ENCODE measurements at regions not wholly inside any gene's neighbourhood (a gene's known extent, or its start where the extent isn't known, plus 50 kb on each side); places are given as distances from the start of the nearest gene placed in this dataset.

DNA sequence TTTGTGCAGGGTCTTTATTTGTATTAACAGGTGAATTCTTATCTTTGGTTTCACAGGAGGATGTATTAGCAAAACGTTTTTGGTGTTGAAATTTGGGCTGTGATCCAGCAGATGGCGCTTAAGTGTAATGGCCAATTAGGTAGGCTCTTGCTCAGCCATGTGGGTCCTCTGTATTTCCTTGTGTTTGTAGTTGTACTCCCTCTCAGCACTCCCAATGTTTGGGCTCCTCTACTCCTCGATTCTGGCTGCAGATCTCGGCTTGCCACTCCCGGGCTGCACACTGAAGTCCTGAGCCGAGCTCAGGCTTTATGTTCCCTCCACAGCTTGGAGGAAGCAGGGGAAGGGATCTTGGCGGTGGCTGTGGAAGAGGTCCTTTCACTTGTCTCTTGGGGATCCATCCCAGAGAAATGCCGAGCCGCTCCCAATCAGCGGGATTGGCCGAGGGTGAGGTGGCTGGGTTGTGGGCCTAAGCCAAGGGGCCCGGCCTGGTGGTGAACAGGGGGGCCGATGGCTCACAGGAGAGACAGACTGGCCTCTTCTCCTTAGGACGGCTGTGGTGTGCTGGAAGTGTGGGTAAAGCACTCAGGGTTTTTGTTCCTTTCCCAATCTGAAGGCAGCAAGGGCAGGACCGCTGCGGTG lies 133.7 kb downstream of the AEBP2 start:
- Histone ChIP-seq H3K36me3 (ENCODE audit: insufficient read depth, low read length) (no peaks in the 10 kb centered on the region), H3K27ac (peak overlapping the region; percentile 35; the same call in 1 of the 2 replicates), H3K9ac (ENCODE audit: insufficient read length) (no peak overlapping the region), H3K9me3 (ENCODE audit: low read depth, low read length) (no peaks in the 10 kb centered on the region), H3K4me3 (no peak overlapping the region)
- no peak for DNase-seq (ENCODE audit: low read depth, low spot score)
- TF ChIP-seq FOXP2 (optimal IDR thresholded peaks at IDR 0.05; ENCODE audit: control extremely low read depth, extremely low read length, insufficient read depth) (no peak), POLR2AphosphoS5 (IDR thresholded peaks at IDR 0.05; ENCODE audit: borderline replicate concordance, low read depth, low read length) (no peak), EZH2 (IDR thresholded peaks at IDR 0.05) (no peak)

DNA sequence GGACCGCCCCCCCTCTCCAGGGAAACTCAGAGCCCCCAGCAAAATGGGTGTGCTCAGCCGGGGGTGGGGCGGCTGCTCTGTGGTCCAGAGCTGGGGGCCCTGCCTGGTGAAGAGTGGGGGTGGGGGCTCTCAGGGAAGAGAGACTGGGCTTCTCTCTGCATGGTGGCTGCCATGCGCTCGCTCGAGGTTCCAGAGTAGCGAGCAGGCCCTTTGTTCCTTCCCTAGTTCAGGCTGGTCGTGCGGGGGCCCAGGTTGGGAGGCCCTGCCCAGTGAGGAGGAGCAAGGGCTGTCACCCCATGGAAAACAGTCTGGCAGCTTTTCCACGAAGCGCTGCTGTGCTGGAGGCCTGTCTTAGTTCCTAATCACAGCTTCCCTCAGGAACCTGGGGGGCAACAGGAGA lies 134.6 kb downstream of the AEBP2 start:
- H3K4me3 ChIP-seq = no peak overlapping the region
- no peak for DNase-seq (ENCODE audit: low read depth, low spot score)
- H3K27ac ChIP-seq = no peak overlapping the region
- H3K36me3 ChIP-seq (ENCODE audit: insufficient read depth, low read length) = no peaks in the 10 kb centered on the region
- no peak for TF ChIP-seq FOXP2 (optimal IDR thresholded peaks at IDR 0.05; ENCODE audit: control extremely low read depth, extremely low read length, insufficient read depth)
- TF ChIP-seq POLR2AphosphoS5 (IDR thresholded peaks at IDR 0.05; ENCODE audit: borderline replicate concordance, low read depth, low read length) = no peak
- no peak for TF ChIP-seq EZH2 (IDR thresholded peaks at IDR 0.05)
- no peaks in the 10 kb centered on the region for H3K9me3 ChIP-seq (ENCODE audit: low read depth, low read length)
- H3K9ac ChIP-seq (ENCODE audit: insufficient read length) = no peak overlapping the region

DNA sequence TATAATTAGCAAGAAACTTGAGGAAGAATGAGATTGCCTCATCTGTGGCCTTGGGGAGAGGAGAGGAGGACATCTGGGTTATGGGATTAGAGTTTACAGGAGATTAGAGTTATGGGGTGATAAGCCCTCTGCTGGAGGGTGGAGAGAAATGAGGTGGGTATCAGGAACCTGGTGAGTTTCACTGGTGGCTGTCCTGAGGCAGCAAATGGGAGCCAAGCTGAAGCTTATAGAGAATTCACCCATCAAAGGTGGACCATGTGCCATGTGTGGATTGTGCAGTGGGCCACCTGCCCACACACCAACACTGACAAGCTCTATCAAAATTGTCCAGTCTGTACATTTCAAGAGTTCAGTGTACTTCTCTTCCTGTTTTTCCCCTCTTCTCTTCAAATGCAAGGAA lies 135.3 kb downstream of the AEBP2 start:
- Histone ChIP-seq H3K9ac (ENCODE audit: insufficient read length) (no peak overlapping the region), H3K4me3 (no peak overlapping the region), H3K27ac (0 out of 2 replicates have a peak overlapping the region, but pooled peaks have one; percentile 89), H3K36me3 (ENCODE audit: insufficient read depth, low read length) (no peaks in the 10 kb centered on the region), H3K9me3 (ENCODE audit: low read depth, low read length) (no peaks in the 10 kb centered on the region)
- no peak for TF ChIP-seq POLR2AphosphoS5 (IDR thresholded peaks at IDR 0.05; ENCODE audit: borderline replicate concordance, low read depth, low read length)
- no peak for TF ChIP-seq FOXP2 (optimal IDR thresholded peaks at IDR 0.05; ENCODE audit: control extremely low read depth, extremely low read length, insufficient read depth)
- no peak for TF ChIP-seq EZH2 (IDR thresholded peaks at IDR 0.05)
- no peak for DNase-seq (ENCODE audit: low read depth, low spot score)

DNA sequence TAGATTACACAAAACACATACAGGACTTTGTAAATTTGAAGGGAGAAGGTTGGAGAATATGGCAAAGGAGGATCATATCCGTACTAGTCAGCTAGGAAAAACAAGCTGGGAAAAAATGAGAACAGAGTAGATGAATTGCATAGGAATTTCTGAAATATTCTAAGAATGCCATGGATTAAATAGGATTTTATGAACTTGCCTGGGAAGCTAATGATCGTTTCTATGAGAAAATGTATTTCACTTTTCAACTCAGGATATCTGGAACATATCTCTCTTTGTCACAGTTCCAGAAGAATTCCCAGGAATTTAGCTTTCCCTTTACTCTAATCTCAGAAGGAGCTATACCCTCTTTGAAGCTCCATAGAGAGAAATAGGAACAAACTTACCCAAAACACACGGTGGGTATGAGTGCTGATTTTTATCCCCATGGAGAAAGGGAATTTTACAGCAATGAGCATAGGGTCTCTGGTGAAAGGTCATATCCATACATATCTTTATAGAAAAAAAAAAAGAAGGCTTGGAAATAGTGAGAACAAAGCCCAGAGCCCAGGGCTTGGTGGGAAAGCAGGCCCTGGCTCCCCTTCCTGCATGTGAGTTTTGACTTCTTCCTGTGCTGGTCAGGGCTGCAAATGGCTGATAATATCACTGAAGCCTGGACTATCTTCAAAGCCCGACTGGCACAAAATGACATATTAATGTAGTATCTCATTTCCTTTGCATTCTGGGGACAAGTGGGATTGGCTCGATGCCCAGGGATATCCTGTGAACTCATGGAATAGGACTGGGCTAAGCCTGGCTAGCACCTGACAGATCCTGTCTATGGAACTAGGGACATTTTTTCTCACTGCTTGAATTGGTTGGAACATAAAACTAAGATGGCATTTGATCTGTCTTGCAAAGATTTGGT lies 136.3 kb downstream of the AEBP2 start:
- Histone ChIP-seq H3K9me3 (ENCODE audit: low read depth, low read length) (no peaks in the 10 kb centered on the region), H3K9ac (ENCODE audit: insufficient read length) (peak overlapping the region; percentile 48), H3K36me3 (ENCODE audit: insufficient read depth, low read length) (no peaks in the 10 kb centered on the region), H3K4me3 (peak overlapping the region; percentile 31), H3K27ac (peak overlapping the region; percentile 89)
- no peak for TF ChIP-seq EZH2 (IDR thresholded peaks at IDR 0.05)
- no peak for TF ChIP-seq FOXP2 (optimal IDR thresholded peaks at IDR 0.05; ENCODE audit: control extremely low read depth, extremely low read length, insufficient read depth)
- no peak for TF ChIP-seq POLR2AphosphoS5 (IDR thresholded peaks at IDR 0.05; ENCODE audit: borderline replicate concordance, low read depth, low read length)
- DNase-seq (ENCODE audit: low read depth, low spot score) = peak; percentile 70

DNA sequence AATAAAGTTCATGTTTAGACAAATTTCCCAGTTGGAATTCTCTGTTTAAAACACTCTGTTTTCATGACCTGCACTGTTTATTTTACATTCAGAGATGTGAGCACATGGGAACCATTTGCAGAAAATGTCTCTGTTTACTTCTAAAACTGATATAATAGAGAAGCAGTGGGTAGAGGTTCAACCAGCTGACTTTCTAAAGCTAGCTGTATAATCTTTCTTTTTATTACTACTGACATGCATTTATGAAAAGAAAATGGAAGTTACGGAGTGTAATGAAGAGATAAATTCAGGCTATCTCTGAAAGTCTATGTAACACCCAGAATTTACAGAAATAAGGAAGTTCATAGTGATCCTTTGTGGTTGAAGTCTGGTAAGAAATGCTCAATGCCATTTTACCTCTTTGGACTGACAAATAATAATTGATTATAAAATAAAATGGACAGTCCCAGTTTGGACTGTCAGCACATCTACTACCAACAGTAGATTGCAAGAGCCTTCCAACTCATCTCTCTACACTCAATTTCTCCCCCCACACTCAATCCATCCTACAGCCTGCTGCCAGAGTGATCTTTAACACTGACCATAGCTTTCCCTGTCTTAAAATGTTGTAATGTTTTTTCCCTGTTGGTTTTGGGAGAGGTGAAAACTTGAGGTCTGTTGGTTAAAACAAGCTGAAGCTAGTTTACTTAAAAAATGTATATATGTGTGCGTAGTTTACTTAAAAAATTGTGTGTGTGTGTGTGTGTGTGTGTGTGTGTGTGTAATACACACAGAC lies 137.4 kb downstream of the AEBP2 start:
- Histone ChIP-seq H3K36me3 (ENCODE audit: insufficient read depth, low read length) (no peaks in the 10 kb centered on the region), H3K4me3 (no peak overlapping the region), H3K9ac (ENCODE audit: insufficient read length) (no peak overlapping the region), H3K27ac (peak overlapping the region; percentile 89), H3K9me3 (ENCODE audit: low read depth, low read length) (no peaks in the 10 kb centered on the region)
- no peak for TF ChIP-seq FOXP2 (optimal IDR thresholded peaks at IDR 0.05; ENCODE audit: control extremely low read depth, extremely low read length, insufficient read depth)
- TF ChIP-seq EZH2 (IDR thresholded peaks at IDR 0.05) = no peak
- TF ChIP-seq POLR2AphosphoS5 (IDR thresholded peaks at IDR 0.05; ENCODE audit: borderline replicate concordance, low read depth, low read length) = no peak
- DNase-seq (ENCODE audit: low read depth, low spot score) = no peak

DNA sequence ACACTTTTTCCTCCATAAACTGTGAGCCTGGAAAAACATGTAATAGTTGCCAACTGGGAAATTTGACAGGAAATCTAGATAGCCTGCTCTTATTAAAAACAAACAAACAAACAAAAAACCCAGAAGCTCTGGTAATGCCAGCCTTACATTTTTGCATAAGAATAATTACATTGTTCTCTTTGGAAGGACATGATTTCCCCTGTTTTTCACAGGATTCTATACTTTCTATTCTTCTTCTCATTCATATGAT lies 137.9 kb downstream of the AEBP2 start:
- 0 out of 2 replicates have a peak overlapping the region, but pooled peaks have one; percentile 6 for H3K4me3 ChIP-seq

DNA sequence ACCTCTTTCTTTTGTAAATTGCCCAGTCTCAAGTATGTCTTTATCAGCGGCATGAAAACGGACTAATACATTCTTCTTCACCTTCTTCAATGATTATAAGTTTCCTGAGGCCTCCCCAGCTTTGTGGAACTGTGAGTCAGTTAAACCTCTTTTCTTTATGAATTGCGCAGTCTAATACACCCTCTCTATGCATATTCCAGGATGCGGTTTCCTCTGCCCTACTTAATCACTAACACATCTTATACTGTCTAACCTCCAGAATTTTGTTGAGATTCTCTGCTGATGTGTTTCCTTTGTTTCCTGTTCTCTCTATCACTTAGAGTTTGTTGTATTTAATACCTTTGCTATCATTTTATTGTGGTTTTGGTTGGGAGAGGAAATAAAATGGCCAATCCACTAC lies 145.4 kb downstream of the AEBP2 start:
- no peak for DNase-seq (ENCODE audit: low read depth, low spot score)
- Histone ChIP-seq H3K36me3 (ENCODE audit: insufficient read depth, low read length) (no peaks in the 10 kb centered on the region), H3K4me3 (no peak overlapping the region), H3K9ac (ENCODE audit: insufficient read length) (no peak overlapping the region), H3K9me3 (ENCODE audit: low read depth, low read length) (peaks cover 5% of the 10 kb centered on the region; the same call in 1 of the 2 replicates), H3K27ac (no peak overlapping the region)
- no peak for TF ChIP-seq FOXP2 (optimal IDR thresholded peaks at IDR 0.05; ENCODE audit: control extremely low read depth, extremely low read length, insufficient read depth)
- TF ChIP-seq EZH2 (IDR thresholded peaks at IDR 0.05) = no peak
- no peak for TF ChIP-seq POLR2AphosphoS5 (IDR thresholded peaks at IDR 0.05; ENCODE audit: borderline replicate concordance, low read depth, low read length)

More for the DNA sequence above, 137.9 kb downstream of the AEBP2 start:
- no peaks in the 10 kb centered on the region for H3K36me3 ChIP-seq (ENCODE audit: insufficient read depth, low read length)
- no peak for TF ChIP-seq EZH2 (IDR thresholded peaks at IDR 0.05)
- TF ChIP-seq FOXP2 (optimal IDR thresholded peaks at IDR 0.05; ENCODE audit: control extremely low read depth, extremely low read length, insufficient read depth) = no peak
- TF ChIP-seq POLR2AphosphoS5 (IDR thresholded peaks at IDR 0.05; ENCODE audit: borderline replicate concordance, low read depth, low read length) = no peak
- peak overlapping the region; percentile 89 for H3K27ac ChIP-seq
- H3K9me3 ChIP-seq (ENCODE audit: low read depth, low read length) = no peaks in the 10 kb centered on the region
- DNase-seq (ENCODE audit: low read depth, low spot score) = no peak
- H3K9ac ChIP-seq (ENCODE audit: insufficient read length) = no peak overlapping the region

DNA sequence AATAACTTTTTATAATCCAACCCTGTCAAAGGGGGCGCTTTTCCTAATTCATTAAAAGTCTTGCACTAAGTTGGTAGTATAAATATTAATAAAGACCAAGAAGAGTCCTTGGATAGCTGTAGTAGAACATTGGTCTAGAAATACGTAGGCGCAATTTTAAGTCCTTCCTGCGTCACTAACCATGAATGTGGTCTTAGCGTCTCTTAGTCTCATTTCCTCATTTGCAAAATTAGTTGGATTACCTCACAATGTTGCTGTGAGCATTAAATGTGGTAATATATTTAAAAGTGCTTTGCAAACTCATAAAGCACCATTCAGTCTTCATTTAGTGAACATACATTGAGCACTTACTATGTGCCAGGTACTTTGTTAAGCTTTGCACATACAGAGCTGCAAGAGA lies 149.7 kb downstream of the AEBP2 start:
- TF ChIP-seq EZH2 (IDR thresholded peaks at IDR 0.05) (no peak), POLR2AphosphoS5 (IDR thresholded peaks at IDR 0.05; ENCODE audit: borderline replicate concordance, low read depth, low read length) (no peak), FOXP2 (optimal IDR thresholded peaks at IDR 0.05; ENCODE audit: control extremely low read depth, extremely low read length, insufficient read depth) (no peak)
- H3K36me3 ChIP-seq (ENCODE audit: insufficient read depth, low read length) = no peaks in the 10 kb centered on the region
- no peaks in the 10 kb centered on the region for H3K9me3 ChIP-seq (ENCODE audit: low read depth, low read length)
- no peak for DNase-seq (ENCODE audit: low read depth, low spot score)
- H3K9ac ChIP-seq (ENCODE audit: insufficient read length) = no peak overlapping the region
- no peak overlapping the region for H3K27ac ChIP-seq
- H3K4me3 ChIP-seq = no peak overlapping the region
